Astrocyte (in vitro differentiated cells and primary cell): ENCODE measurements at regions not wholly inside any gene's neighbourhood (a gene's known extent, or its start where the extent isn't known, plus 50 kb on each side); places are given as distances from the start of the nearest gene placed in this dataset.

Experiments used
- DNase-seq: peaks from one replicate; pipeline ENCODE4 v3.0.0-alpha.2; 2010; ENCODE audit warnings: low read depth
- FAIRE-seq: peaks from 2 replicates; lab custom pipeline; 2011; peaks lifted over from hg19 to GRCh38; lab: Jason Lieb, UNC
- H2AFZ ChIP-seq: 2 replicates; pipeline ENCODE4 v1.6.0; 2012; ENCODE audit warnings: low read depth, low read length, inconsistent platforms
- H3K27ac ChIP-seq: 2 replicates; pipeline ENCODE4 v1.5.1; 2011; ENCODE audit warnings: low read depth, low read length, inconsistent platforms
- H3K27me3 ChIP-seq: 2 replicates; pipeline ENCODE4 v1.6.0; 2011; ENCODE audit warnings: low read length, inconsistent platforms; ENCODE audit not compliant: insufficient read depth
- H3K36me3 ChIP-seq: 2 replicates; pipeline ENCODE4 v1.5.1; 2011; ENCODE audit warnings: low read length, inconsistent platforms; ENCODE audit not compliant: insufficient read depth
- H3K4me1 ChIP-seq: 2 replicates; pipeline ENCODE4 v1.5.1; 2011; ENCODE audit warnings: low read length, inconsistent platforms; ENCODE audit not compliant: insufficient read depth
- H3K4me2 ChIP-seq: 2 replicates; pipeline ENCODE4 v1.6.0; 2012; ENCODE audit warnings: low read length, inconsistent platforms
- H3K4me3 ChIP-seq: 2 replicates; pipeline ENCODE4 v1.5.1; 2011; ENCODE audit warnings: low read depth, mild to moderate bottlenecking, low read length, inconsistent platforms; ENCODE audit not compliant: insufficient read depth
- H3K79me2 ChIP-seq: 2 replicates; pipeline ENCODE4 v1.6.0; 2012; ENCODE audit warnings: mild to moderate bottlenecking, low read length, inconsistent platforms; ENCODE audit not compliant: insufficient read depth
- H3K9ac ChIP-seq: 2 replicates; pipeline ENCODE4 v1.6.0; 2012; ENCODE audit warnings: mild to moderate bottlenecking, low read length, inconsistent platforms
- H3K9me3 ChIP-seq: 2 replicates; pipeline ENCODE4 v1.5.1; 2012; ENCODE audit warnings: low read depth, mild to moderate bottlenecking, low read length, inconsistent platforms; ENCODE audit not compliant: insufficient read depth
- H4K20me1 ChIP-seq: 2 replicates; pipeline ENCODE4 v1.6.0; 2012; ENCODE audit warnings: low read length, inconsistent platforms; ENCODE audit not compliant: insufficient read depth
- H3K27ac Mint-ChIP-seq: one replicate; pipeline ENCODE4 v1.8.0; 2021; ENCODE audit warnings: mild to moderate bottlenecking, mixed read lengths; ENCODE audit not compliant: unreplicated experiment
- H3K27me3 Mint-ChIP-seq: one replicate; pipeline ENCODE4 v1.8.0; 2021; ENCODE audit warnings: low read depth, mixed read lengths; ENCODE audit not compliant: unreplicated experiment
- H3K36me3 Mint-ChIP-seq: one replicate; pipeline ENCODE4 v1.8.0; 2021; ENCODE audit warnings: low read depth, mixed read lengths; ENCODE audit not compliant: unreplicated experiment
- H3K4me1 Mint-ChIP-seq: one replicate; pipeline ENCODE4 v1.8.0; 2021; ENCODE audit warnings: low read depth, mixed read lengths; ENCODE audit not compliant: unreplicated experiment
- H3K4me3 Mint-ChIP-seq: one replicate; pipeline ENCODE4 v1.8.0; 2021; ENCODE audit warnings: mild to moderate bottlenecking, moderate library complexity, mixed read lengths; ENCODE audit not compliant: unreplicated experiment
- H3K9me3 Mint-ChIP-seq: one replicate; pipeline ENCODE4 v1.8.0; 2021; ENCODE audit warnings: mild to moderate bottlenecking, mixed read lengths; ENCODE audit not compliant: unreplicated experiment
- EZH2 ChIP-seq: IDR thresholded peaks from 2 replicates; pipeline ENCODE4 v1.6.1; 2012; ENCODE audit warnings: mild to moderate bottlenecking, low read length, inconsistent platforms; ENCODE audit not compliant: insufficient read depth
- TF ChIP-seq, protein P1 (sequence below): IDR thresholded peaks from 2 replicates; pipeline ENCODE4 v1.5.1; 2011; ENCODE audit warnings: low read depth, mild to moderate bottlenecking, inconsistent platforms, low read length, moderate library complexity; ENCODE audit not compliant: insufficient read depth

DNA sequence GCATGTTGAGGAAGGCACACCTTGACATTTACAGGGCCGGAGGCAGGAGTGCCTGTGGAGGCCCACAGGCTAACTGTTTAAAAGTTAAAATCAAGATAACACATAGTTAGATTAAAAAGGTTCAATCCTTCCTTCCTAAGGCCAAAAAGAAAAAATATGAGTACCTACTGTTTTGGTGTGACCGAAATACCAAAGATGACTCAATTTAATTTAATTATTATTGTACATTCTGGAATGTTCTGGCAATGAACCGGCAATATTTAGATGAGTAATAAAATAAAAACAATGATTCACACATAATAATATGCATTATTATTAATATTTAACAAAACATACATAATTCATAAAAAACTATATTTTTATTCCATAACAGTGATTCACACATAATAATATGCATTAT lies 136.8 kb upstream of the NTF3 start:
- DNase-seq: no peak
- Histone ChIP-seq H4K20me1 (no peaks in the 10 kb centered on the region), H3K27me3 (peaks cover 2% of the 10 kb centered on the region), H3K4me1 (no peaks in the 10 kb centered on the region), H3K4me3 (no peak overlapping the region), H2AFZ (no peak overlapping the region), H3K27ac (no peak overlapping the region), H3K4me2 (no peak overlapping the region), H3K36me3 (no peaks in the 10 kb centered on the region), H3K9me3 (no peaks in the 10 kb centered on the region), H3K79me2 (no peaks in the 10 kb centered on the region), H3K9ac (no peak overlapping the region)
- Mint-ChIP-seq H3K36me3 (no peaks in the 10 kb centered on the region), H3K4me1 (no peaks in the 10 kb centered on the region), H3K27me3 (peaks cover 15% of the 10 kb centered on the region), H3K27ac (no peak overlapping the region), H3K4me3 (no peak overlapping the region), H3K9me3 (no peaks in the 10 kb centered on the region)
- no peak for TF ChIP-seq EZH2
- TF ChIP-seq, protein P1, sequence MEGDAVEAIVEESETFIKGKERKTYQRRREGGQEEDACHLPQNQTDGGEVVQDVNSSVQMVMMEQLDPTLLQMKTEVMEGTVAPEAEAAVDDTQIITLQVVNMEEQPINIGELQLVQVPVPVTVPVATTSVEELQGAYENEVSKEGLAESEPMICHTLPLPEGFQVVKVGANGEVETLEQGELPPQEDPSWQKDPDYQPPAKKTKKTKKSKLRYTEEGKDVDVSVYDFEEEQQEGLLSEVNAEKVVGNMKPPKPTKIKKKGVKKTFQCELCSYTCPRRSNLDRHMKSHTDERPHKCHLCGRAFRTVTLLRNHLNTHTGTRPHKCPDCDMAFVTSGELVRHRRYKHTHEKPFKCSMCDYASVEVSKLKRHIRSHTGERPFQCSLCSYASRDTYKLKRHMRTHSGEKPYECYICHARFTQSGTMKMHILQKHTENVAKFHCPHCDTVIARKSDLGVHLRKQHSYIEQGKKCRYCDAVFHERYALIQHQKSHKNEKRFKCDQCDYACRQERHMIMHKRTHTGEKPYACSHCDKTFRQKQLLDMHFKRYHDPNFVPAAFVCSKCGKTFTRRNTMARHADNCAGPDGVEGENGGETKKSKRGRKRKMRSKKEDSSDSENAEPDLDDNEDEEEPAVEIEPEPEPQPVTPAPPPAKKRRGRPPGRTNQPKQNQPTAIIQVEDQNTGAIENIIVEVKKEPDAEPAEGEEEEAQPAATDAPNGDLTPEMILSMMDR: no peak
- FAIRE-seq: no peak

DNA sequence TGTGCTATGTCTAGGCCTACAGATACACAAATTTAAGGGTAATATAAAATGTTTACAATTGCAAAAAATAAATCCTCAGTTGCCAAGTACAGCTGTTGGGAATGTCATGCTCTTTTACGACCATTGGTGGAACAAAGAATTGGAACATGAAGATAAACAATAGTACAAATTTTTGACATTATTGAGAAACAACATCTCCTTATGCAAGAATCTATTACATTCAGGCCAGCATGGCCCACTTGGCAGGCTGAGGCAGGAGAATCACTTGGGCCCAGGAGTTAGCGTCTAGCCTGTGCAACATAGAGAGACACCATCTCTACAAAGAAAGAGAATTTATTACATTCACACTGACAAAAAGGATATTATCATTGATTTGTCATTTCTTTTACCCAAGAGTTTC lies 135.9 kb upstream of the NTF3 start:
- Histone ChIP-seq H3K36me3 (no peaks in the 10 kb centered on the region), H3K4me1 (no peaks in the 10 kb centered on the region), H3K9ac (no peak overlapping the region), H3K79me2 (no peaks in the 10 kb centered on the region), H2AFZ (no peak overlapping the region), H3K4me3 (no peak overlapping the region), H3K4me2 (no peak overlapping the region), H4K20me1 (no peaks in the 10 kb centered on the region), H3K9me3 (no peaks in the 10 kb centered on the region), H3K27me3 (peaks cover 2% of the 10 kb centered on the region), H3K27ac (no peak overlapping the region)
- Mint-ChIP-seq H3K9me3 (no peaks in the 10 kb centered on the region), H3K27me3 (peaks cover 15% of the 10 kb centered on the region), H3K27ac (no peak overlapping the region), H3K36me3 (no peaks in the 10 kb centered on the region), H3K4me1 (no peaks in the 10 kb centered on the region), H3K4me3 (no peak overlapping the region)
- DNase-seq (no peak), FAIRE-seq (no peak)
- TF ChIP-seq, protein P1: no peak
- no peak for TF ChIP-seq EZH2

- no peaks in the 10 kb centered on the region for H3K79me2 ChIP-seq
- Mint-ChIP-seq H3K4me1 (peaks cover 4% of the 10 kb centered on the region), H3K4me3 (no peak overlapping the region), H3K27me3 (peaks cover 13% of the 10 kb centered on the region), H3K27ac (no peak overlapping the region), H3K36me3 (no peaks in the 10 kb centered on the region), H3K9me3 (no peaks in the 10 kb centered on the region)
- no peaks in the 10 kb centered on the region for H4K20me1 ChIP-seq
- FAIRE-seq (no peak), DNase-seq (no peak)
- no peaks in the 10 kb centered on the region for H3K36me3 ChIP-seq
- H3K27me3 ChIP-seq: peaks cover 2% of the 10 kb centered on the region
- H3K4me2 ChIP-seq: no peak overlapping the region
- no peak for TF ChIP-seq EZH2
- TF ChIP-seq, protein P1: no peak
- H2AFZ ChIP-seq: no peak overlapping the region
- no peaks in the 10 kb centered on the region for H3K4me1 ChIP-seq
- no peak overlapping the region for H3K9ac ChIP-seq
- no peaks in the 10 kb centered on the region for H3K9me3 ChIP-seq
- no peak overlapping the region for H3K4me3 ChIP-seq
- H3K27ac ChIP-seq: no peak overlapping the region
Observed at GRCh38 chr12:5301539-5301938, 130.4 kb upstream of the NTF3 start.
